Ovary (tissue), 7 donors: ENCODE measurements at regions not wholly inside any gene's neighbourhood (a gene's known extent, or its start where the extent isn't known, plus 50 kb on each side); places are given as distances from the start of the nearest gene placed in this dataset.

Experiments
- DNase-seq, 5 donors: peaks; one replicate each; pipeline ENCODE4 v3.0.0-alpha.2; 2019 to 2020
- H3K27ac ChIP-seq, 2 donors: fragments of 200-600 bp; one replicate each; pipeline versions ENCODE4 v1.5.1 to v1.8.0; 2019 to 2022
- H3K27me3 ChIP-seq: fragments of 200-600 bp; one replicate; pipeline ENCODE4 v1.8.0; 2022
- H3K36me3 ChIP-seq: fragments of 200-600 bp; sonication (generic); one replicate; pipeline ENCODE4 v1.5.1; 2019
- H3K4me1 ChIP-seq: one replicate; pipeline ENCODE4 v1.8.1; 2013; ENCODE audit warnings: mild to moderate bottlenecking, moderate library complexity; ENCODE audit not compliant: insufficient read depth
- H3K4me3 ChIP-seq: fragments of 200-600 bp; sonication (generic); one replicate; pipeline ENCODE4 v1.5.1; 2017
- H3K9me3 ChIP-seq, 2 donors: fragments of 200-600 bp in 1 of 2; sonication (generic) in 1 of 2; one replicate each; pipeline versions ENCODE4 v1.5.1 to v1.8.1; 2013 to 2019; ENCODE audit warnings: mild to moderate bottlenecking in 1 of 2, moderate library complexity in 1 of 2
- CTCF ChIP-seq, 3 donors: fragments of 450-650 bp in 2 of 3; fragments of 200-600 bp in 1 of 3; IDR thresholded peaks; one replicate each; pipeline versions ENCODE4 v1.5.1 to v1.8.0; 2016 to 2022; ENCODE audit warnings: antibody characterized with exemption in 3 of 3, mild to moderate bottlenecking in 1 of 3
- EP300 ChIP-seq: sonication (generic); formaldehyde crosslinking; IDR thresholded peaks from one replicate; pipeline ENCODE4 v1.6.1; 2017; ENCODE audit warnings: antibody characterized with exemption
- POLR2A ChIP-seq: fragments of 450-650 bp; IDR thresholded peaks from one replicate; pipeline ENCODE4 v1.6.1; 2017; ENCODE audit warnings: antibody characterized with exemption, mild to moderate bottlenecking, moderate library complexity
- WGBS, 3 donors: extraction: QIAGEN DNeasy Blood & Tissue Kit in 1 of 3; methylation state at CpG; one replicate each; pipeline versions ENCODE4 v1.1.5 to v1.1.7; 2013 to 2017; 5-methylcytosine and 5-hydroxymethylcytosine counted together
- intact Hi-C, 4 donors: fragments of 100-400 bp; cut with DNase I; formaldehyde crosslinking; loops; one replicate each; pipeline versions ENCODE4 v1.11.0 to v1.15.1; 2022 to 2023
- donor health status: DM: no; HTN: no; CAD: no; lungs with moderate emphysema.
- donor health status: DM: no; HTN: no; CAD: no.
- donor health status: Bipolar disorder and iron deficiency.
- donor health status: DM: no; HTN: no; CAD: no.
- donor health status: DM: yes; HTN: yes; CAD: no.

- DNase-seq = no peak
- Histone ChIP-seq H3K4me1 (no peaks in the 10 kb centered on the region), H3K9me3 (no peaks in the 10 kb centered on the region), H3K27me3 (no peaks in the 10 kb centered on the region), H3K36me3 (no peaks in the 10 kb centered on the region), H3K27ac (no peak overlapping the region), H3K4me3 (no peak overlapping the region)
- TF ChIP-seq POLR2A = no peak
- TF ChIP-seq CTCF (IDR thresholded peaks at IDR 0.05) = no peak
- no peak for TF ChIP-seq EP300
- intact Hi-C loops = no loop called here
- WGBS, 3 donors = 59 to 78% (median 69%) methylated on average over 3 of the region's 3 CpGs
These were observed 55.0 kb upstream of the NPHP3 start for GRCh38 chr3:132777171-132777570.

- no peaks in the 10 kb centered on the region for H3K36me3 ChIP-seq
- TF ChIP-seq EP300 (no peak), POLR2A (no peak), CTCF (IDR thresholded peaks at IDR 0.05) (no peak)
- no peaks in the 10 kb centered on the region for H3K9me3 ChIP-seq
These were observed 50.9 kb upstream of the NPHP3 start for GRCh38 chr3:132773071-132773619.

GRCh38 chr3:132772252-132772651 is 50.0 kb upstream of the NPHP3 start:
- Histone ChIP-seq H3K4me1 (no peaks in the 10 kb centered on the region), H3K27me3 (no peaks in the 10 kb centered on the region), H3K36me3 (no peaks in the 10 kb centered on the region), H3K9me3 (no peaks in the 10 kb centered on the region), H3K27ac (no peak overlapping the region), H3K4me3 (no peak overlapping the region)
- TF ChIP-seq POLR2A (no peak), CTCF (IDR thresholded peaks at IDR 0.05) (no peak), EP300 (no peak)
- DNase-seq = no peak
- intact Hi-C loops = no loop called here

More at GRCh38 chr3:132773071-132773619, 50.9 kb upstream of the NPHP3 start:
- 76 to 85% (median 83%) methylated on average over 2 of the region's 2 CpGs for WGBS, 3 donors
- intact Hi-C loops = no loop called here
- no peaks in the 10 kb centered on the region for H3K4me1 ChIP-seq
- DNase-seq = no peak
- H3K27me3 ChIP-seq = no peaks in the 10 kb centered on the region
- no peak overlapping the region for H3K4me3 ChIP-seq
- no peak overlapping the region for H3K27ac ChIP-seq
